ENCODE measurements at regions not wholly inside any gene's neighbourhood (a gene's known extent, or its start where the extent isn't known, plus 50 kb on each side); places are given as distances from the start of the nearest gene placed in this dataset.
A peak's percentile ranks its signal among the peaks of the same experiment; 100 is the strongest.
"Not testable (repeated sequence)": the region's sequence is repeated elsewhere in the genome, so short reads cannot be mapped to it uniquely, and the experiment has no call there.

- no peak overlapping the region for H3K27ac ChIP-seq
- DNase-seq (ENCODE audit: low read depth, low spot score) = no peak
These were observed 152.3 kb upstream of the SMIM31 start for GRCh38 chr4:164601653-164602052.

DNA sequence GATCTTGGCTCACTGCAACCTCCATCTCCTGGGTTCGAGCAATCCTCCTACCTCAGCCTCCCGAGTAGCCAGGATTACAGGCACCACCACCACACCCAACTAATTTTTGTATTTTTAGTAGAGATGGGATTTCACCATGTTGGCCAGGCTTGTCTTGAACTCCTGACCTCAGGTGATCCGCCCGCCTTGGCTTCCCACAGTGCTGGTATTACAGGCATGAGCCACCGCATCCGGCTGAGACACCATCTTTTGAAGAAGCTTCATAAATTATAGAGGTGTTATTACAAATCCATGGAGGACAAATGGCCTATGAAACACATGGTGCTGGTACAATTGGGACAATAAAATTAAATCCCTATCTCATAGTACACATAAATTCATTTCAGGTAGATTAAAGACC lies 148.1 kb upstream of the SMIM31 start:
- not testable (repeated sequence) for DNase-seq (ENCODE audit: low read depth, low spot score); H3K27ac ChIP-seq

DNA sequence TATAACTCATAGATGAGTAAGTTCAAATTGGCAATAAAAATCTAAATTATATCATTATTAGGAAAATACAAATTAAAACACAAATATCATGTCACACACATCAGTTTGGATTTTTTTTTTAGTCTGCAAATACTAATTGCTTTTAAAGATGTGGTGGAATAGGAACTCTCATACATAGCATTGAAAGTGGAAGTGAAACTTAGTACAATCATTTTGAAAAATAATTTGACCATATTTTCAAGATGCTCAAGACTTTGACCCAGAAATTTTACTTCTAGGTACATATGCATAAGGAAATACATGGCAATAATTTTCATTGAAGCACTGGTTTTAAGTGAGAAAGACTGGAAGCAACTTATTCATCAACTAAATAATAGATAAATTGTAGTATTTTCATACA lies 147.5 kb upstream of the SMIM31 start:
- DNase-seq (ENCODE audit: low read depth, low spot score) = no peak

GRCh38 chr4:164613256-164613655 lies 140.7 kb upstream of the SMIM31 start:
- DNase-seq (ENCODE audit: low read depth, low spot score) = no peak
- H3K27ac ChIP-seq = no peak overlapping the region

More for the DNA sequence above, 147.5 kb upstream of the SMIM31 start:
- no peak overlapping the region for H3K27ac ChIP-seq

- no peak for DNase-seq (ENCODE audit: low read depth, low spot score)
- no peak overlapping the region for H3K27ac ChIP-seq
These were observed 140.1 kb upstream of the SMIM31 start for GRCh38 chr4:164613792-164614191.

GRCh38 chr4:164614329-164614728 lies 139.6 kb upstream of the SMIM31 start:
- no peak for DNase-seq (ENCODE audit: low read depth, low spot score)
- H3K27ac ChIP-seq = no peak overlapping the region

DNA sequence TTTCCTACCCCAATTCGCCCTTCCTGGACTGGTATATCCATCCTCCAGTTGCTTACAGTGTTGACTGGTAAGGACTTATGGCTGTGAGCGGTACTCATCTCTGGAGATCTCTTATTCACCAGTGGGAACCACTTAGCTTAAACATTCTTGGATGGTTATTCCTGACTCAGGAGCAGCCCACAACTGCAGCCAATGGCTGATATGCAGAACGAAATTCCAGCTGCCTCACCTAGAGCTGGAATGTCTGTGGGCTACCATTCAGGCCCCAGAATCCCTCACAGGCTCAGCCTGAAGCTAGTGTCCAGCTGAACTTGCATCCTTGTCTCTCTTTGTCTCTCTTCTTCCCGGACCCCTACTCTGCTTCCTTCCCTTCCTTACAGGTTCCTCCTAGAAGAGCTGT lies 138.9 kb upstream of the SMIM31 start:
- no peak overlapping the region for H3K27ac ChIP-seq
- no peak for DNase-seq (ENCODE audit: low read depth, low spot score)

DNA sequence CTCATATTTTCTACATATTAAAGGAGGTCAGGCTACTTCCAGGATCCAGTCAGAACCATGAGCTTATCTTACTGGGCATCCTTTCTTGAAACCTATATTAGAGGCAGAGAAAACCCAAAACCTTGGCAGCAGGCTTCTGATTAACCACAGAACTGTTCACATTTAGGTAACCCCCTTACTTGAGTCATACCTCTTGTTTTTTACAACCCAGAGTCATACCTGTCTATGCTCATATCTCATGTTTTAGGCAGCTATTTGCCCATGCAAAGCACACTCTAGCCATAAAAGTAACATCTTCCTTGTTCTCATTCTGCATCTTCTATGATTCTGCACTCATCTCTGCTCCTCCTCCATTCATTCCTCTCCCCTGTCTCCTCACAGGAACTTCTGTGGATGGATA lies 138.0 kb upstream of the SMIM31 start:
- no peak for DNase-seq (ENCODE audit: low read depth, low spot score)
- H3K27ac ChIP-seq = no peak overlapping the region

- no peak for DNase-seq (ENCODE audit: low read depth, low spot score)
- no peak overlapping the region for H3K27ac ChIP-seq
These were observed 137.0 kb upstream of the SMIM31 start for GRCh38 chr4:164616961-164617360.

DNA sequence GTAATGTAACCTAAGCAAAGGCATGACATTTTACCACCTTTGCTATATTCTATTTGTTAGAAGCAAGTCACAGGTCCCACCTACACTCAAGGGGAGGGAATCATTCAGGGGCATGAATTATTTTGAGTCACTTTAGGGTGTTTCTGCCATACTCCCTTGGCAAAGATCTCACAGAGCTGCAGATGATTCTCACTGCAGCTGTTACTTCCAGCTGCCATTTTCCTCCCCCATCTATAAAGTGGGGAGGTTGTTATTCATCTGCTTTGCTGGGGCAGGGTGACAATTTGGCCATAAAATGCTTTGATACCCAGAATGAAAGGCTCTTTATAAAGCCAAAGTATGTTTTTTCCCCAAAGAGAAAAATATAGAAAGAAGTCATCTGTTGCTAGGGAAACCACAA lies 136.5 kb upstream of the SMIM31 start:
- H3K27ac ChIP-seq = no peak overlapping the region
- DNase-seq (ENCODE audit: low read depth, low spot score) = no peak

GRCh38 chr4:164617911-164618310 lies 136.0 kb upstream of the SMIM31 start:
- no peak overlapping the region for H3K27ac ChIP-seq
- DNase-seq (ENCODE audit: low read depth, low spot score) = no peak

DNA sequence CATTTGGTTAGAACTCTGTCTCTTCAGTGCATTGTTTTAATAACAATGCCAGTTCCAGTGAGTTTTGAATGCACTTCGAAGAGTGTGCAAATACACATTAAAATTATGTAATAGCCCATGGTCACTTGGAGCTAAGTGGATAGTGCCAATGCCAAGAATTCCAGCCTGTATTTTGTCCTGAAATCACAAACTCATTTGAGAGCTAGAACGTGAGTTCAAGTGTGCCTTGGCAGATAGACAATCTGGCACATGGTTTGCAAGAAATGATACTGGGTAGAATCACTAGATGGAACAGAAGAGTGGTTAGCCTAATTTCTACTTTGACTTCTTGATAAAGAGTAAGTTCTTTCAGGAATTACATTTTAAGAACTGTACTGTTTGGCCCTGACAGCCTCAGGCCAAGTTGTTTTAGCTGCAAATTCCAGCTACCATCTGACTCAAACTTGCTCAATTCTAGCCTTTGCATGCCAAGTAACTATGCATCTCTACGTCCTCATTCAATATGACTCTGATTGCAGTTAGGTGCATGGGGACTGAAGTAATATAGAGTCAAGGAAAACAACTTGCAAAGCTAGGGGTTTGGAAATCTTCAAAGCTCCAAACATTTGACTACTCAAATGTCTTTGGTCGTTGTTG lies 131.9 kb upstream of the SMIM31 start:
- peak; percentile 20 for DNase-seq (ENCODE audit: low read depth, low spot score)
- no peak overlapping the region for H3K27ac ChIP-seq

- no peak for DNase-seq (ENCODE audit: low read depth, low spot score)
- H3K27ac ChIP-seq = no peak overlapping the region
These were observed 130.8 kb upstream of the SMIM31 start for GRCh38 chr4:164623099-164623498.

GRCh38 chr4:164639001-164639400 lies 114.9 kb upstream of the SMIM31 start:
- H3K27ac ChIP-seq = no peak overlapping the region
- no peak for DNase-seq (ENCODE audit: low read depth, low spot score)

DNA sequence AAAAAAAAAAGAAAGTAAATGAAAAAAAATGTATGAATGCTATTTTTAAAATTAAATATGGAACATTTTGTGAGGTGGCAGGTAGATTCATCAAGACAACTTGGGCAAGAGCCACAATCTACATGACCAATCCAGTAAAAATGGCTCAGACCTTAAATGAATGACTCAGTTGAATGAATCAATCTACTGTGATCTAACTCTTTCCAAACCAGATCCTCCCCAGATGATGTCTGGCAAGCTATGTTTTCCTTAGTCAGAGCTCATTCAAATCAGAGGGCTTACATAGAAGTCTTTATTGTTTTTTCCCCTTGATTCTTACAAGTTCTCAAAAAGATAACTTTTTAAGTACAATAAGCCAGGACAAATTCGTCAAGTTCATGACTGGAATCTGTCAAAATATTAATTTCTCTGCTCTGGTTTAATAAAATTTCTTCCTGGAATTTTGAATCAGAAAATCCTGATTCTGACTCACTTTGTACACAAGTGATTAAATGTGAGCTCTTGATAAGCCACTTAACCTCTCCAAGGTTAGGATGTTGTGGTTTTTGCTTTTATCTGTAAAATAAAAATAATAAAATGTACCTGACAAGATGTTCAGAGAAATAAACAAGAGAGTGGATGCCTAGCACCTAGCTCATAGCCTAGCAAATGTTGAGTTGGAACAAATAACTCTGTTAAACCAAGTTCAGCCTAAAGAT lies 105.6 kb upstream of the SMIM31 start:
- peak overlapping the region; percentile 79 for H3K27ac ChIP-seq
- peak; percentile 87 for DNase-seq (ENCODE audit: low read depth, low spot score)

- no peak for DNase-seq (ENCODE audit: low read depth, low spot score)
- H3K27ac ChIP-seq = peak overlapping the region; percentile 79
These were observed 105.1 kb upstream of the SMIM31 start for GRCh38 chr4:164648849-164649212.

DNA sequence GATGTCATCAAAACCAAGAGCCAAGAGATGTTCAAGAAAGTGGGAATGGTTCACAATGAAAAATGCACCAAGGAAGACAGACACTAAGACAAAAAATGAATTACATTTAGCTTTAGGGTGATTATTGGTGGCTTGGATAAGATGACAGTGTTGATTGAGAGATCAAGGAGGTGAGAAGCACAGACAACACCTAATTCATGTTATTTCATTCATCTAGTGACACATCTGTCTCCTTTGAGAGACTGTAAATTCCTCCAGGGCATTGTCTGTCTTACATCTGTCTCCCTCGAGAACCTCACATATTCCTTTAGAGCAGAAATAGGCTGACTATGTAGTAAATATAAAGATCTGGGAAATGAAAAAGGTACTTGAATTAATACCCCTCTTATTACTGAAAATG lies 94.2 kb upstream of the SMIM31 start:
- no peak for DNase-seq (ENCODE audit: low read depth, low spot score)

GRCh38 chr4:164676152-164676551 lies 77.8 kb upstream of the SMIM31 start:
- not testable (repeated sequence) for H3K27ac ChIP-seq; DNase-seq (ENCODE audit: low read depth, low spot score)

More for the DNA sequence above, 94.2 kb upstream of the SMIM31 start:
- no peak overlapping the region for H3K27ac ChIP-seq

DNA sequence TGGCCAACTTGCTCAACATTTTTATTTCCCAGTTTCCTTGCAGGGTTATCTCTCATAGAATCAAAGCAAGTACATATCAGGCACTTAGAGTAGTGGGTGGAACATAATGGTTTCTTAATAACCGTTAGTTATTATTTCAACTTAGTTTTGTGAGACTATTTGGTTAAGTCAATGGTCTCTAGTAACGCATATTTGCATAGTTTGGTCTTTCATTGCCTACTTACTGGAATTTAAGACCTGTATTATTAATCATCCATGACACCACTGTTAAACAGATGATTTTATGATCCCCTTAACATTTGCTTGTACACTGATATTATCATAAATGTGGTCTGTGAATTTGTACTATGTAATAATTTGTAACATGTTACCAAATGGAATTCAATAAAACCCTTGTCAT lies 70.9 kb upstream of the SMIM31 start:
- H3K27ac ChIP-seq = no peak overlapping the region
- DNase-seq (ENCODE audit: low read depth, low spot score) = no peak

DNA sequence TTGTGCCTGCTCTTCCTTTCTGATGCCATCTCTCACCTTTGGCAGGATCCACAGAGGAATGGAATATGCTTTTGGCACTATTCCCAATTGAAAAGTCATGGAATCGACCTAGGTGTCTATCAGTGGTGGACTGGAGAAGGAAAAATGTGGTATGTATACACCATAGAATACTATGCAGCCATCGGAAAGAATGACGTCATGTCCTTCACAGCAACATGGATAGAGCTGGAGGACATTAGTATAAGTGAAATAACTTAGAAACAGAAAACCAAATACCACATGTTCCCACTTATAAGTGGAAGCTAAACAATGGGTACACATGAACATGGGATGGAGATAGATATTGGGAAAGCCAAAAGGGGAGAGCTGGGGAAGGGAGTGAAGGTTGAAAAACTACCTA lies 58.3 kb upstream of the SMIM31 start:
- no peak for DNase-seq (ENCODE audit: low read depth, low spot score)
- no peak overlapping the region for H3K27ac ChIP-seq

DNA sequence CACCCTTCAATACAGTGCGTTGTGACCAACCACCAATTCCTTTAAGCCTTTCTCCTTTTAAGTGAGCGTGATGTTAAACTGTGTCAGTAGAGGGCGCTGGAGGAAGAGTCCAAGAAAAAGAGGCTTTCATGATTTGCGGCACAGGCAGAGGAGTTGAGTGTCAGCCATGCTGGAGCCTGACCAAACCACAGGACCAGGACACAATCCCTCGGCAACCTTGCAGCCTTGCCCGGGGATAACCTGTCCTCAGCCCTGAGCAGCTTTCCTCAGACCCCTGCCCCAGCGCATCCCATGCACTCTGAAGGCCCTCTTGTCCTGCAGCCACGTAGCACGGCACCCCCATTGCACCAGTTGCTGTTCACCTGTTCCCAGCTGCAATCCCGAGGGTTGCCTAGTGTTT lies 53.5 kb upstream of the SMIM31 start:
- DNase-seq (ENCODE audit: low read depth, low spot score) = no peak
- no peak overlapping the region for H3K27ac ChIP-seq

GRCh38 chr4:164701665-164702064 lies 52.3 kb upstream of the SMIM31 start:
- DNase-seq (ENCODE audit: low read depth, low spot score) = no peak
- H3K27ac ChIP-seq = no peak overlapping the region

Measured in epithelial cell of prostate (primary cell).